Uterus (tissue), 2 donors: ENCODE measurements at regions not wholly inside any gene's neighbourhood (a gene's known extent, or its start where the extent isn't known, plus 50 kb on each side); places are given as distances from the start of the nearest gene placed in this dataset.

ENCODE experiments used
- CTCF ChIP-seq, 4 experiments: fragments of 200-600 bp in 2 of 4; fragments of 450-650 bp in 2 of 4; sonication (generic) in 2 of 4; IDR thresholded peaks; one replicate each; pipeline ENCODE4 v1.5.1; 2016 to 2019; ENCODE audit warnings: antibody characterized with exemption in 4 of 4, mild to moderate bottlenecking in 2 of 4, moderate library complexity in 1 of 4
- POLR2A ChIP-seq, 2 donors: fragments of 450-650 bp; IDR thresholded peaks; one replicate each; pipeline ENCODE4 v1.6.1; 2016; ENCODE audit warnings: antibody characterized with exemption in 2 of 2, mild to moderate bottlenecking in 1 of 2, moderate library complexity in 1 of 2

- TF ChIP-seq CTCF (IDR thresholded peaks at IDR 0.05) (no peak), POLR2A (IDR thresholded peaks at IDR 0.05) (no peak)
Measured at GRCh38 chr10:3908183-3908582, 123.2 kb upstream of the KLF6 start.
